Neuronal stem cell (in vitro differentiated cells): ENCODE measurements at regions not wholly inside any gene's neighbourhood (a gene's known extent, or its start where the extent isn't known, plus 50 kb on each side); places are given as distances from the start of the nearest gene placed in this dataset.

ENCODE experiments used
- DNase-seq: peaks from one replicate; pipeline ENCODE4 v3.0.0-alpha.2; 2013; ENCODE audit warnings: low spot score
- H2AFZ ChIP-seq: one replicate; pipeline ENCODE4 v1.6.1; 2013; ENCODE audit warnings: mild to moderate bottlenecking, low read length, inconsistent platforms
- H2AK5ac ChIP-seq: 2 replicates; pipeline ENCODE4 v1.6.1; 2013; ENCODE audit warnings: low read depth, mild to moderate bottlenecking, inconsistent platforms, low read length, moderate library complexity, mixed read lengths
- H2BK120ac ChIP-seq: 2 replicates; pipeline ENCODE4 v1.6.1; 2013; ENCODE audit warnings: low read depth, mild to moderate bottlenecking, inconsistent platforms, low read length, moderate library complexity, mixed read lengths
- H2BK12ac ChIP-seq: one replicate; pipeline ENCODE4 v1.6.1; 2013; ENCODE audit warnings: low read length, inconsistent platforms
- H2BK15ac ChIP-seq: 2 replicates; pipeline ENCODE4 v1.6.1; 2013; ENCODE audit warnings: mild to moderate bottlenecking, low read length, inconsistent platforms, mixed read lengths
- H2BK5ac ChIP-seq: one replicate; pipeline ENCODE4 v1.6.1; 2013; ENCODE audit warnings: inconsistent platforms, mild to moderate bottlenecking, low read length, moderate library complexity
- H3K14ac ChIP-seq: one replicate; pipeline ENCODE4 v1.6.1; 2013; ENCODE audit warnings: low read length, inconsistent platforms
- H3K18ac ChIP-seq: 2 replicates; pipeline ENCODE4 v1.6.1; 2013; ENCODE audit warnings: low read length, inconsistent platforms
- H3K23ac ChIP-seq: 2 replicates; pipeline ENCODE4 v1.6.1; 2013; ENCODE audit warnings: low read depth, mild to moderate bottlenecking, mixed read lengths, low read length, inconsistent platforms; ENCODE audit not compliant: poor library complexity
- H3K27ac ChIP-seq: replicated peaks from 3 replicates; pipeline ENCODE4 v1.5.1; 2013; ENCODE audit warnings: low read length, inconsistent platforms
- H3K27me3 ChIP-seq, 3 experiments: 2 replicates each; pipeline ENCODE4 v1.6.1; 2013; ENCODE audit warnings: low read length in 3 of 3, mild to moderate bottlenecking in 2 of 3, inconsistent platforms in 1 of 3, low read depth in 1 of 3, mixed read lengths in 1 of 3, moderate library complexity in 1 of 3; ENCODE audit not compliant: control insufficient read depth in 3 of 3, insufficient read depth in 3 of 3
- H3K36me3 ChIP-seq, 2 donors: replicated peaks in 1 of 2; 2 replicates each; pipeline ENCODE4 v1.6.1; 2013; ENCODE audit warnings: low read length in 2 of 2; ENCODE audit not compliant: control insufficient read depth in 2 of 2, insufficient read depth in 2 of 2
- H3K4ac ChIP-seq: 2 replicates; pipeline ENCODE4 v1.6.1; 2013; ENCODE audit warnings: inconsistent platforms, mild to moderate bottlenecking, low read length, moderate library complexity
- H3K4me1 ChIP-seq, 2 donors: 1 replicate in 1 of 2; 2 replicates in 1 of 2; pipeline ENCODE4 v1.6.1; 2013; ENCODE audit warnings: low read length in 2 of 2, low read depth in 1 of 2; ENCODE audit not compliant: control insufficient read depth in 2 of 2, insufficient read depth in 1 of 2
- H3K4me2 ChIP-seq: one replicate; pipeline ENCODE4 v1.6.1; 2013; ENCODE audit warnings: mild to moderate bottlenecking, low read length, inconsistent platforms; ENCODE audit not compliant: insufficient read depth, poor library complexity, severe bottlenecking
- H3K4me3 ChIP-seq, 2 donors: 2 replicates each; pipeline ENCODE4 v1.5.1; 2013; ENCODE audit warnings: low read length in 2 of 2, mild to moderate bottlenecking in 2 of 2, inconsistent platforms in 1 of 2, moderate library complexity in 1 of 2
- H3K79me1 ChIP-seq: one replicate; pipeline ENCODE4 v1.6.1; 2013; ENCODE audit warnings: low read depth, mild to moderate bottlenecking, inconsistent platforms, low read length, moderate library complexity
- H3K9ac ChIP-seq: one replicate; pipeline ENCODE4 v1.6.1; 2013; ENCODE audit warnings: mild to moderate bottlenecking, low read depth, low read length, inconsistent platforms; ENCODE audit not compliant: poor library complexity
- H3K9me3 ChIP-seq, 2 donors: replicated peaks in 1 of 2; 2 replicates each; pipeline versions ENCODE3 to v1.6.1; 2013; ENCODE audit warnings: low read length in 2 of 2, mild to moderate bottlenecking in 2 of 2, inconsistent platforms in 1 of 2, low read depth in 1 of 2, mixed read lengths in 1 of 2, moderate library complexity in 1 of 2; ENCODE audit not compliant: control insufficient read depth in 2 of 2, insufficient read depth in 1 of 2
- H4K8ac ChIP-seq: one replicate; pipeline ENCODE4 v1.6.1; 2013; ENCODE audit warnings: low read depth, mild to moderate bottlenecking, inconsistent platforms, low read length, moderate library complexity
- H4K91ac ChIP-seq: one replicate; pipeline ENCODE4 v1.6.1; 2013; ENCODE audit warnings: low read length, low read depth, mild to moderate bottlenecking, inconsistent platforms; ENCODE audit not compliant: poor library complexity
- WGBS, 2 donors: extraction: QIAGEN DNeasy Blood & Tissue Kit; methylation state at CpG; one replicate each; pipeline ENCODE4 v1.1.7; 2013; ENCODE audit warnings: missing lambda C conversion rate in 2 of 2, mixed read lengths in 1 of 2; ENCODE audit not compliant: insufficient read length in 2 of 2, insufficient replicate concordance in 1 of 2; ENCODE audit errors: extremely low coverage in 2 of 2; 5-methylcytosine and 5-hydroxymethylcytosine counted together

GRCh38 chr10:60664859-60665258 is 113.4 kb upstream of the CDK1 start:
- no peak overlapping the region for H3K27ac ChIP-seq
- H3K9ac ChIP-seq, result no peak overlapping the region
- H4K8ac ChIP-seq, result no peak overlapping the region
- no peak for DNase-seq
- H2BK5ac ChIP-seq, result no peak overlapping the region
- H3K27me3 ChIP-seq, result no peaks in the 10 kb centered on the region
- H2BK15ac ChIP-seq, result no peak overlapping the region
- H3K4me2 ChIP-seq, result no peak overlapping the region
- H3K36me3 ChIP-seq, result no peaks in the 10 kb centered on the region
- no peak overlapping the region for H3K4ac ChIP-seq
- H2AFZ ChIP-seq, result no peak overlapping the region
- no peak overlapping the region for H2AK5ac ChIP-seq
- no peak overlapping the region for H3K23ac ChIP-seq
- no peak overlapping the region for H3K14ac ChIP-seq
- H3K79me1 ChIP-seq, result no peaks in the 10 kb centered on the region
- H3K4me1 ChIP-seq, result peaks cover 0 to 6% of the 10 kb centered on the region in 2 donors
- no peak overlapping the region for H4K91ac ChIP-seq
- H3K4me3 ChIP-seq, result no peak overlapping the region
- H3K18ac ChIP-seq, result no peak overlapping the region
- no peak overlapping the region for H2BK12ac ChIP-seq
- no peaks in the 10 kb centered on the region for H3K9me3 ChIP-seq
- no peak overlapping the region for H2BK120ac ChIP-seq
- WGBS, 2 donors, result no CpG with 5 or more reads among the region's 4 CpGs

GRCh38 chr10:60663850-60664249 is 114.4 kb upstream of the CDK1 start:
- H3K4me3 ChIP-seq, result no peak overlapping the region
- H3K27me3 ChIP-seq, result no peaks in the 10 kb centered on the region
- no peak overlapping the region for H4K8ac ChIP-seq
- H4K91ac ChIP-seq, result no peak overlapping the region
- no peak overlapping the region for H2BK120ac ChIP-seq
- no CpG with 5 or more reads among the region's 7 CpGs for WGBS, 2 donors
- no peak overlapping the region for H3K4ac ChIP-seq
- H3K27ac ChIP-seq, result no peak overlapping the region
- peaks cover 0 to under 1% of the 10 kb centered on the region in 2 donors for H3K9me3 ChIP-seq
- no peak overlapping the region for H3K9ac ChIP-seq
- no peak overlapping the region for H3K23ac ChIP-seq
- H2AK5ac ChIP-seq, result no peak overlapping the region
- no peak overlapping the region for H2BK5ac ChIP-seq
- H3K4me2 ChIP-seq, result no peak overlapping the region
- H2BK15ac ChIP-seq, result no peak overlapping the region
- H2AFZ ChIP-seq, result peak overlapping the region; percentile 62
- H2BK12ac ChIP-seq, result no peak overlapping the region
- no peaks in the 10 kb centered on the region for H3K79me1 ChIP-seq
- no peaks in the 10 kb centered on the region for H3K36me3 ChIP-seq
- H3K18ac ChIP-seq, result no peak overlapping the region
- DNase-seq, result no peak
- H3K14ac ChIP-seq, result no peak overlapping the region
- peaks cover 0 to 6% of the 10 kb centered on the region in 2 donors for H3K4me1 ChIP-seq

- Histone ChIP-seq H4K8ac (no peak overlapping the region), H3K27me3 (no peaks in the 10 kb centered on the region)
Measured at GRCh38 chr10:60662917-60663614, 115.2 kb upstream of the CDK1 start.

GRCh38 chr10:60661637-60662036 is 116.6 kb upstream of the CDK1 start:
- no peak overlapping the region for H3K23ac ChIP-seq
- no peak overlapping the region for H3K27ac ChIP-seq
- no peaks in the 10 kb centered on the region for H3K36me3 ChIP-seq
- no peak overlapping the region for H2BK15ac ChIP-seq
- no peak overlapping the region for H4K91ac ChIP-seq
- no CpG with 5 or more reads among the region's 7 CpGs for WGBS, 2 donors
- no peak overlapping the region for H4K8ac ChIP-seq
- H3K9ac ChIP-seq, result peak overlapping the region; percentile 12
- H3K4me1 ChIP-seq, result peaks cover 0 to 6% of the 10 kb centered on the region in 2 donors
- H3K14ac ChIP-seq, result no peak overlapping the region
- no peaks in the 10 kb centered on the region for H3K27me3 ChIP-seq
- peak overlapping the region; percentile 64 for H2AFZ ChIP-seq
- H3K4ac ChIP-seq, result no peak overlapping the region
- H2AK5ac ChIP-seq, result no peak overlapping the region
- H3K4me2 ChIP-seq, result no peak overlapping the region
- H3K79me1 ChIP-seq, result no peaks in the 10 kb centered on the region
- H2BK120ac ChIP-seq, result no peak overlapping the region
- no peak overlapping the region for H2BK12ac ChIP-seq
- H2BK5ac ChIP-seq, result no peak overlapping the region
- H3K4me3 ChIP-seq, result no peak overlapping the region
- peaks cover 0 to 4% of the 10 kb centered on the region in 2 donors for H3K9me3 ChIP-seq
- DNase-seq, result no peak
- H3K18ac ChIP-seq, result no peak overlapping the region

More at GRCh38 chr10:60662917-60663614, 115.2 kb upstream of the CDK1 start:
- H3K9ac ChIP-seq, result no peak overlapping the region
- H3K18ac ChIP-seq, result no peak overlapping the region
- H2AK5ac ChIP-seq, result no peak overlapping the region
- H3K36me3 ChIP-seq, result no peaks in the 10 kb centered on the region
- H2BK5ac ChIP-seq, result no peak overlapping the region
- no peak overlapping the region for H2BK12ac ChIP-seq
- H3K9me3 ChIP-seq, result peaks cover 0 to 4% of the 10 kb centered on the region in 2 donors
- no peak overlapping the region for H3K4me2 ChIP-seq
- no peak overlapping the region for H3K27ac ChIP-seq
- H3K4me1 ChIP-seq, result peaks cover 0 to 6% of the 10 kb centered on the region in 2 donors
- H3K4ac ChIP-seq, result no peak overlapping the region
- no peak overlapping the region for H4K91ac ChIP-seq
- WGBS, 2 donors, result no CpG with 5 or more reads among the region's 4 CpGs
- no peak overlapping the region for H3K4me3 ChIP-seq
- DNase-seq, result no peak
- no peaks in the 10 kb centered on the region for H3K79me1 ChIP-seq
- H3K14ac ChIP-seq, result no peak overlapping the region
- peak overlapping the region; percentile 49 for H2AFZ ChIP-seq
- no peak overlapping the region for H2BK15ac ChIP-seq
- H2BK120ac ChIP-seq, result no peak overlapping the region
- no peak overlapping the region for H3K23ac ChIP-seq
